WTC11 (cell line): ENCODE measurements at regions not wholly inside any gene's neighbourhood (a gene's known extent, or its start where the extent isn't known, plus 50 kb on each side); places are given as distances from the start of the nearest gene placed in this dataset.
A peak's percentile ranks its signal among the peaks of the same experiment; 100 is the strongest.

Source experiments
- ATAC-seq: fragments of 200-7000 bp; cut with Tn5 transposase; 2 replicates; pipeline ENCODE4 v1.10.0; 2021; ENCODE audit warnings: mild to moderate bottlenecking, moderate library complexity
- CTCF ChIA-PET: fragments of 300-600 bp; sonication (Branson Sonifier 250); formaldehyde crosslinking; loops from one replicate; lab custom pipeline; 2021; ENCODE audit warnings: antibody characterized with exemption; lab: Charles Lee
- POLR2A ChIA-PET: fragments of 350-600 bp; sonication (Branson Sonifier 250); formaldehyde crosslinking; loops from one replicate; lab custom pipeline; 2021; ENCODE audit warnings: antibody characterized with exemption; lab: Charles Lee
- DNase-seq: peaks from one replicate; pipeline ENCODE4 v3.0.0; 2021; ENCODE audit warnings: low spot score
- H3K27ac Mint-ChIP-seq: 2 replicates; pipeline ENCODE4 v1.8.0; 2021; ENCODE audit warnings: mixed read lengths
- H3K27me3 Mint-ChIP-seq: 2 replicates; pipeline ENCODE4 v1.8.0; 2021; ENCODE audit warnings: low read depth, mild to moderate bottlenecking, moderate library complexity, mixed read lengths
- H3K36me3 Mint-ChIP-seq: 2 replicates; pipeline ENCODE4 v1.8.0; 2021; ENCODE audit warnings: mixed read lengths
- H3K4me1 Mint-ChIP-seq: 2 replicates; pipeline ENCODE4 v1.8.0; 2022; ENCODE audit warnings: mixed read lengths
- H3K4me3 Mint-ChIP-seq: 2 replicates; pipeline ENCODE4 v1.8.0; 2021; ENCODE audit warnings: mild to moderate bottlenecking, moderate library complexity, mixed read lengths
- H3K9me3 Mint-ChIP-seq: 2 replicates; pipeline ENCODE4 v1.8.0; 2021; ENCODE audit warnings: mixed read lengths
- ATF1 ChIP-seq: sonication (generic); formaldehyde crosslinking; IDR thresholded peaks from 2 replicates; pipeline ENCODE4 v1.8.1; 2023; ENCODE audit warnings: mild to moderate bottlenecking, moderate library complexity, missing genetic modification reagents
- CREM ChIP-seq: sonication (generic); formaldehyde crosslinking; IDR thresholded peaks from 2 replicates; pipeline ENCODE4 v1.8.1; 2022; ENCODE audit warnings: mild to moderate bottlenecking, missing genetic modification reagents, moderate library complexity
- EMX1 ChIP-seq: fragments of 250-450 bp; sonication (Bioruptor Pico); IDR thresholded peaks from 2 replicates; pipeline ENCODE4 v1.8.0; 2021; ENCODE audit warnings: mild to moderate bottlenecking
- GRHL2 ChIP-seq: fragments of 250-450 bp; sonication (Bioruptor Pico); IDR thresholded peaks from 2 replicates; pipeline ENCODE4 v1.8.0; 2022; ENCODE audit warnings: mild to moderate bottlenecking, moderate library complexity; ENCODE audit not compliant: insufficient replicate concordance, severe bottlenecking
- GTF2I ChIP-seq: fragments of 250-450 bp; sonication (Bioruptor Pico); conservative IDR thresholded peaks from 2 replicates; pipeline ENCODE4 v1.4.0; 2021; ENCODE audit warnings: mild to moderate bottlenecking
- HMGA2 ChIP-seq: fragments of 250-450 bp; sonication (Bioruptor Pico); IDR thresholded peaks from 2 replicates; pipeline ENCODE4 v1.4.0; 2021; ENCODE audit warnings: mild to moderate bottlenecking, moderate library complexity
- JUN ChIP-seq: sonication (generic); formaldehyde crosslinking; IDR thresholded peaks from 2 replicates; pipeline ENCODE4 v1.8.0; 2023; ENCODE audit warnings: mild to moderate bottlenecking, missing genetic modification reagents
- NFATC4 ChIP-seq: fragments of 250-450 bp; sonication (Bioruptor Pico); IDR thresholded peaks from 2 replicates; pipeline ENCODE4 v1.9.0; 2021; ENCODE audit warnings: mild to moderate bottlenecking
- NFE2L1 ChIP-seq: sonication (generic); formaldehyde crosslinking; IDR thresholded peaks from 2 replicates; pipeline ENCODE4 v1.8.1; 2023; ENCODE audit warnings: missing genetic modification reagents
- NFYB ChIP-seq: sonication (generic); formaldehyde crosslinking; conservative IDR thresholded peaks from 2 replicates; pipeline ENCODE4 v1.8.0; 2022; ENCODE audit warnings: low read depth, missing genetic modification reagents
- NR1H2 ChIP-seq: sonication (generic); formaldehyde crosslinking; IDR thresholded peaks from 2 replicates; pipeline ENCODE4 v1.9.0; 2021; ENCODE audit warnings: mild to moderate bottlenecking, moderate library complexity, missing genetic modification reagents
- NR2C2 ChIP-seq: sonication (generic); formaldehyde crosslinking; IDR thresholded peaks from 2 replicates; pipeline ENCODE4 v1.8.0; 2022; ENCODE audit warnings: mild to moderate bottlenecking, missing genetic modification reagents
- PRRX2 ChIP-seq: fragments of 250-450 bp; sonication (Bioruptor Pico); IDR thresholded peaks from 2 replicates; pipeline ENCODE4 v1.8.0; 2021; ENCODE audit warnings: mild to moderate bottlenecking
- SMAD3 ChIP-seq: sonication (generic); formaldehyde crosslinking; IDR thresholded peaks from 2 replicates; pipeline ENCODE4 v1.8.0; 2022; ENCODE audit warnings: missing genetic modification reagents, mild to moderate bottlenecking, borderline replicate concordance
- SMAD4 ChIP-seq: sonication (generic); formaldehyde crosslinking; IDR thresholded peaks from 2 replicates; pipeline ENCODE4 v1.8.0; 2022; ENCODE audit warnings: mild to moderate bottlenecking, missing genetic modification reagents
- SP1 ChIP-seq: sonication (generic); formaldehyde crosslinking; conservative IDR thresholded peaks from 2 replicates; pipeline ENCODE4 v1.8.1; 2022; ENCODE audit warnings: missing genetic modification reagents
- TCF7 ChIP-seq: sonication (generic); formaldehyde crosslinking; IDR thresholded peaks from 2 replicates; pipeline ENCODE4 v1.8.0; 2022; ENCODE audit warnings: mild to moderate bottlenecking, low read depth, missing genetic modification reagents, moderate library complexity
- ZNF121 ChIP-seq: sonication (generic); formaldehyde crosslinking; IDR thresholded peaks from 2 replicates; pipeline ENCODE4 v1.8.0; 2023; ENCODE audit warnings: missing genetic modification reagents
- ZNF138 ChIP-seq: sonication (generic); formaldehyde crosslinking; conservative IDR thresholded peaks from 2 replicates; pipeline ENCODE4 v1.8.1; 2022; ENCODE audit warnings: mild to moderate bottlenecking, moderate library complexity, missing genetic modification reagents
- ZNF219 ChIP-seq: sonication (generic); formaldehyde crosslinking; IDR thresholded peaks from 2 replicates; pipeline ENCODE4 v1.8.0; 2023; ENCODE audit warnings: missing genetic modification reagents, mild to moderate bottlenecking, borderline replicate concordance
- ZNF232 ChIP-seq: sonication (generic); formaldehyde crosslinking; IDR thresholded peaks from 2 replicates; pipeline ENCODE4 v1.8.0; 2022; ENCODE audit warnings: mild to moderate bottlenecking, missing genetic modification reagents
- ZNF317 ChIP-seq: sonication (generic); formaldehyde crosslinking; IDR thresholded peaks from 2 replicates; pipeline ENCODE4 v1.8.1; 2023; ENCODE audit warnings: low read depth, mild to moderate bottlenecking, moderate library complexity, missing genetic modification reagents, borderline replicate concordance
- ZNF416 ChIP-seq: fragments of 250-450 bp; sonication (Bioruptor Pico); IDR thresholded peaks from 2 replicates; pipeline ENCODE4 v1.9.0; 2021; ENCODE audit warnings: mild to moderate bottlenecking, inconsistent platforms
- ZNF423 ChIP-seq: fragments of 250-450 bp; sonication (Bioruptor Pico); IDR thresholded peaks from 2 replicates; pipeline ENCODE4 v2.1.2; 2022; ENCODE audit warnings: mild to moderate bottlenecking, moderate library complexity
- TF ChIP-seq, protein P1 (sequence below): fragments of 250-450 bp; sonication (Bioruptor Pico); IDR thresholded peaks from 2 replicates; pipeline ENCODE4 v2.1.2; 2022; ENCODE audit warnings: mild to moderate bottlenecking, moderate library complexity
- TF ChIP-seq, protein P2 (sequence below): sonication (generic); formaldehyde crosslinking; IDR thresholded peaks from 2 replicates; pipeline ENCODE4 v1.8.0; 2023; ENCODE audit warnings: missing genetic modification reagents, mild to moderate bottlenecking, borderline replicate concordance
- TF ChIP-seq, protein P3 (sequence below): sonication (generic); formaldehyde crosslinking; IDR thresholded peaks from 2 replicates; pipeline ENCODE4 v1.8.1; 2023; ENCODE audit warnings: mild to moderate bottlenecking, missing genetic modification reagents, moderate library complexity
- TF ChIP-seq, protein P4 (sequence below): sonication (generic); formaldehyde crosslinking; IDR thresholded peaks from 2 replicates; pipeline ENCODE4 v1.8.1; 2022; ENCODE audit warnings: low read depth, mild to moderate bottlenecking, moderate library complexity, missing genetic modification reagents, borderline replicate concordance
- TF ChIP-seq, protein P5 (sequence below): sonication (generic); formaldehyde crosslinking; IDR thresholded peaks from 2 replicates; pipeline ENCODE4 v1.8.1; 2022; ENCODE audit warnings: mild to moderate bottlenecking, moderate library complexity, missing genetic modification reagents

DNA sequence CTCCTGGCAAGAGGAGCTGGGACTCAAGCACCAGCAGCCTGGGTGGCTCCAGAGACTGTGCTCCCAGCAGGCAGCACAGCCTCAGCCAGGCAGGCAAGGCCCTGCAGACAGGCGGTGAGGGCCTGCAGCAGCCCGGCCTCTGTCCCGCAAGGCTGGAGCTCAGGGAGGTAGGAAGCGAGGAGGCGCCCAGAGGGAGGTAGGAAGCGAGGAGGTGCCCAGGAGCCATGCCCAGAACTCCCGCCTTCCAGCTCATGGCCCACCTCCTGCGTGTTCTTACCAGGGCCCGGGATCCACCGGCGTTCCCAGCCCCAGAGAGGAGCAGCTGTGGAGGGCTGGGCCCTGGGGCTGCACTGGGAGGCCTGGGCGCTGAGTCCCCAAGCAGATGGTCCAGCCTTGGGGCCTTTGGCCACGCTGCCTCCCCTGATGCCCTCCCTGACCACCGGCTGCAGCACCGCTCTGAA, 133.1 kb downstream of the HMX1 start:
- H3K27me3 Mint-ChIP-seq = peaks cover 5% of the 10 kb centered on the region; the same call in 1 of the 2 replicates
- H3K27ac Mint-ChIP-seq = peak overlapping the region; percentile 34; the same call in 1 of the 2 replicates
- peaks cover 21% of the 10 kb centered on the region for H3K9me3 Mint-ChIP-seq
- H3K36me3 Mint-ChIP-seq = peaks cover 10% of the 10 kb centered on the region
- DNase-seq (no peak), ATAC-seq (no peak)
- TF ChIP-seq, protein P1, sequence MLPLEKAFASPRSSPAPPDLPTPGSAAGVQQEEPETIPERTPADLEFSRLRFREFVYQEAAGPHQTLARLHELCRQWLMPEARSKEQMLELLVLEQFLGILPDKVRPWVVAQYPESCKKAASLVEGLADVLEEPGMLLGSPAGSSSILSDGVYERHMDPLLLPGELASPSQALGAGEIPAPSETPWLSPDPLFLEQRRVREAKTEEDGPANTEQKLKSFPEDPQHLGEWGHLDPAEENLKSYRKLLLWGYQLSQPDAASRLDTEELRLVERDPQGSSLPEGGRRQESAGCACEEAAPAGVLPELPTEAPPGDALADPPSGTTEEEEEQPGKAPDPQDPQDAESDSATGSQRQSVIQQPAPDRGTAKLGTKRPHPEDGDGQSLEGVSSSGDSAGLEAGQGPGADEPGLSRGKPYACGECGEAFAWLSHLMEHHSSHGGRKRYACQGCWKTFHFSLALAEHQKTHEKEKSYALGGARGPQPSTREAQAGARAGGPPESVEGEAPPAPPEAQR (CRISPR knock-in tag) = no peak
- TF ChIP-seq PRRX2 (CRISPR knock-in tag) (no peak), GRHL2 (CRISPR knock-in tag) (no peak), SMAD3 (CRISPR knock-in tag) (no peak), EMX1 (CRISPR knock-in tag) (no peak), SP1 (CRISPR knock-in tag) (no peak), ZNF219 (CRISPR knock-in tag) (no peak), SMAD4 (CRISPR knock-in tag) (no peak), CREM (CRISPR knock-in tag) (no peak), GTF2I (no peak), ZNF416 (no peak), ZNF423 (CRISPR knock-in tag) (no peak), NFE2L1 (CRISPR knock-in tag) (no peak), ZNF317 (CRISPR knock-in tag) (no peak), JUN (no peak)
- TF ChIP-seq, protein P2, sequence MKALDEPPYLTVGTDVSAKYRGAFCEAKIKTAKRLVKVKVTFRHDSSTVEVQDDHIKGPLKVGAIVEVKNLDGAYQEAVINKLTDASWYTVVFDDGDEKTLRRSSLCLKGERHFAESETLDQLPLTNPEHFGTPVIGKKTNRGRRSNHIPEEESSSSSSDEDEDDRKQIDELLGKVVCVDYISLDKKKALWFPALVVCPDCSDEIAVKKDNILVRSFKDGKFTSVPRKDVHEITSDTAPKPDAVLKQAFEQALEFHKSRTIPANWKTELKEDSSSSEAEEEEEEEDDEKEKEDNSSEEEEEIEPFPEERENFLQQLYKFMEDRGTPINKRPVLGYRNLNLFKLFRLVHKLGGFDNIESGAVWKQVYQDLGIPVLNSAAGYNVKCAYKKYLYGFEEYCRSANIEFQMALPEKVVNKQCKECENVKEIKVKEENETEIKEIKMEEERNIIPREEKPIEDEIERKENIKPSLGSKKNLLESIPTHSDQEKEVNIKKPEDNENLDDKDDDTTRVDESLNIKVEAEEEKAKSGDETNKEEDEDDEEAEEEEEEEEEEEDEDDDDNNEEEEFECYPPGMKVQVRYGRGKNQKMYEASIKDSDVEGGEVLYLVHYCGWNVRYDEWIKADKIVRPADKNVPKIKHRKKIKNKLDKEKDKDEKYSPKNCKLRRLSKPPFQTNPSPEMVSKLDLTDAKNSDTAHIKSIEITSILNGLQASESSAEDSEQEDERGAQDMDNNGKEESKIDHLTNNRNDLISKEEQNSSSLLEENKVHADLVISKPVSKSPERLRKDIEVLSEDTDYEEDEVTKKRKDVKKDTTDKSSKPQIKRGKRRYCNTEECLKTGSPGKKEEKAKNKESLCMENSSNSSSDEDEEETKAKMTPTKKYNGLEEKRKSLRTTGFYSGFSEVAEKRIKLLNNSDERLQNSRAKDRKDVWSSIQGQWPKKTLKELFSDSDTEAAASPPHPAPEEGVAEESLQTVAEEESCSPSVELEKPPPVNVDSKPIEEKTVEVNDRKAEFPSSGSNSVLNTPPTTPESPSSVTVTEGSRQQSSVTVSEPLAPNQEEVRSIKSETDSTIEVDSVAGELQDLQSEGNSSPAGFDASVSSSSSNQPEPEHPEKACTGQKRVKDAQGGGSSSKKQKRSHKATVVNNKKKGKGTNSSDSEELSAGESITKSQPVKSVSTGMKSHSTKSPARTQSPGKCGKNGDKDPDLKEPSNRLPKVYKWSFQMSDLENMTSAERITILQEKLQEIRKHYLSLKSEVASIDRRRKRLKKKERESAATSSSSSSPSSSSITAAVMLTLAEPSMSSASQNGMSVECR (CRISPR knock-in tag) = no peak
- TF ChIP-seq, protein P3, sequence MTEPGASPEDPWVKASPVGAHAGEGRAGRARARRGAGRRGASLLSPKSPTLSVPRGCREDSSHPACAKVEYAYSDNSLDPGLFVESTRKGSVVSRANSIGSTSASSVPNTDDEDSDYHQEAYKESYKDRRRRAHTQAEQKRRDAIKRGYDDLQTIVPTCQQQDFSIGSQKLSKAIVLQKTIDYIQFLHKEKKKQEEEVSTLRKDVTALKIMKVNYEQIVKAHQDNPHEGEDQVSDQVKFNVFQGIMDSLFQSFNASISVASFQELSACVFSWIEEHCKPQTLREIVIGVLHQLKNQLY = no peak
- POLR2A ChIA-PET = no interaction called here
- H3K4me3 Mint-ChIP-seq = no peak overlapping the region
- CTCF ChIA-PET = interaction anchor here (1.0 to 2.1 kb wide), 4 partner anchors 50 to 131 kb away, joined by 3 to 10 read pairs (median 6); no protein-coding TSS in a partner anchor
- peaks cover 4% of the 10 kb centered on the region for H3K4me1 Mint-ChIP-seq

DNA sequence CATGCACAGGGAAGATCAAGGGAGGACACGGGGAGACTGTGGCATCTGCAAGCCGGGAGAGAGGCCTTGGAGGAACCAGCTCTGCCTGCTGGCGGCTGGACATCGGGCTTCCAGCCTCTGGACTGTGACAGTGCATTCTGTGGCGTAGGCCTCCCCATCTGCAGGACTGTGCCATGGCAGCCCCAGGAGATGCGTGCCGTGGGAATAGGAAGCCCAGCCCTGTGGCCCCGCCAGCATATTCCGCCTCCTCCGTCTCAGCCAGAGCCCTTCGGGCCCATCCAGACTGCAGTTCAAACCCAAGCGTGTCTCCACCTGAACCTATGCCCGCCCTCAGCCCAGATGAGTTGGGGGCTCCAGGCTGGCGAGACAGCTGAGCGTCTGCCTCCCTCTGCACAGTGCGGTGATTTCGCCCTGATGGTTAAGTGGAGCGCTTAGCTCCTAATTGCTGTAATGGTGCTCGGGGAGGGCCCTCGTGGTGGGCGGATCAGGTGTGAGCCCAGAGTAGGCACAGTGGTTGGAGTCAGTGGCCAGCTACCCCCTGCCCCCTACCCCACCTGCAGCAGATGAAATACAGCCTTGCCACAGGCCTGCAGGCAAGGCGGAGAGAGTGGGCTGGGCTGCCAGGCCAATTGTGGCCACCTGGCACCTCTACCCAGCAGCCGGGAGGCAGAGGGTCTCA, 133.9 kb downstream of the HMX1 start:
- Mint-ChIP-seq H3K36me3 (peaks cover 14% of the 10 kb centered on the region), H3K4me1 (peaks cover 4% of the 10 kb centered on the region), H3K27me3 (peaks cover 9% of the 10 kb centered on the region; the same call in 1 of the 2 replicates), H3K4me3 (no peak overlapping the region), H3K27ac (no peak overlapping the region), H3K9me3 (peaks cover 24% of the 10 kb centered on the region)
- ATAC-seq (no peak), DNase-seq (no peak)
- POLR2A ChIA-PET = no interaction called here
- CTCF ChIA-PET = interaction anchor here (1.0 to 1.9 kb wide), 2 partner anchors 49 to 130 kb away, joined by 3 to 9 read pairs; no protein-coding TSS in a partner anchor
- TF ChIP-seq NFATC4 (CRISPR knock-in tag) (no peak), NFYB (CRISPR knock-in tag) (no peak), NR2C2 (no peak), NR1H2 (CRISPR knock-in tag) (no peak), ZNF121 (no peak), ZNF138 (CRISPR knock-in tag) (no peak), HMGA2 (CRISPR knock-in tag) (no peak), TCF7 (CRISPR knock-in tag) (no peak), ZNF232 (CRISPR knock-in tag) (no peak), ATF1 (CRISPR knock-in tag) (no peak)
- TF ChIP-seq, protein P4, sequence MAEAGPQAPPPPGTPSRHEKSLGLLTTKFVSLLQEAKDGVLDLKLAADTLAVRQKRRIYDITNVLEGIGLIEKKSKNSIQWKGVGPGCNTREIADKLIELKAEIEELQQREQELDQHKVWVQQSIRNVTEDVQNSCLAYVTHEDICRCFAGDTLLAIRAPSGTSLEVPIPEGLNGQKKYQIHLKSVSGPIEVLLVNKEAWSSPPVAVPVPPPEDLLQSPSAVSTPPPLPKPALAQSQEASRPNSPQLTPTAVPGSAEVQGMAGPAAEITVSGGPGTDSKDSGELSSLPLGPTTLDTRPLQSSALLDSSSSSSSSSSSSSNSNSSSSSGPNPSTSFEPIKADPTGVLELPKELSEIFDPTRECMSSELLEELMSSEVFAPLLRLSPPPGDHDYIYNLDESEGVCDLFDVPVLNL (CRISPR knock-in tag) = no peak
- TF ChIP-seq, protein P5, sequence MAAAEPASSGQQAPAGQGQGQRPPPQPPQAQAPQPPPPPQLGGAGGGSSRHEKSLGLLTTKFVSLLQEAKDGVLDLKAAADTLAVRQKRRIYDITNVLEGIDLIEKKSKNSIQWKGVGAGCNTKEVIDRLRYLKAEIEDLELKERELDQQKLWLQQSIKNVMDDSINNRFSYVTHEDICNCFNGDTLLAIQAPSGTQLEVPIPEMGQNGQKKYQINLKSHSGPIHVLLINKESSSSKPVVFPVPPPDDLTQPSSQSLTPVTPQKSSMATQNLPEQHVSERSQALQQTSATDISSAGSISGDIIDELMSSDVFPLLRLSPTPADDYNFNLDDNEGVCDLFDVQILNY (CRISPR knock-in tag) = no peak
